ENCODE measurements at regions not wholly inside any gene's neighbourhood (a gene's known extent, or its start where the extent isn't known, plus 50 kb on each side); places are given as distances from the start of the nearest gene placed in this dataset.

DNA sequence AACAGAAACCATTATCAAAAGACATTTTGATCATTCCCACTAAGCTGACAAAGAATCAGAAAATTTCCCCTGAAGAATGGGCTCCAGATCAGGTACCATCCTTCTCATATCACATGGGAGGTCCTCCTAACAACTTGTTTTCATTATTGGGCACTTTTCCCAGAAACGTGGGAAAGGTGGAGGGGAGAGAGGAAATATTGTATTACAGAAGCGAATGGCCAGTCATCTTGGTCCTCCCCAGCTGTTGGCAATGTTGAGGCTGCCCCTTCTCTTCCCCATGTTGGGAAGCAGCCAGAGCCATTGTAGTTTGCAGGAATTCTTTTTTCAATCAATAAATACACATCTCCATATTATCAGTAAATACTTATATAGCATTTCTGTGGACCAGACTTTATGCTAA lies 126.2 kb upstream of the ZNF608 start:
- H3K4me1 ChIP-seq = peaks cover 19% of the 10 kb centered on the region
- H3K9me3 Mint-ChIP-seq (ENCODE audit: unreplicated experiment) = no peaks in the 10 kb centered on the region
- TF ChIP-seq, protein P1, sequence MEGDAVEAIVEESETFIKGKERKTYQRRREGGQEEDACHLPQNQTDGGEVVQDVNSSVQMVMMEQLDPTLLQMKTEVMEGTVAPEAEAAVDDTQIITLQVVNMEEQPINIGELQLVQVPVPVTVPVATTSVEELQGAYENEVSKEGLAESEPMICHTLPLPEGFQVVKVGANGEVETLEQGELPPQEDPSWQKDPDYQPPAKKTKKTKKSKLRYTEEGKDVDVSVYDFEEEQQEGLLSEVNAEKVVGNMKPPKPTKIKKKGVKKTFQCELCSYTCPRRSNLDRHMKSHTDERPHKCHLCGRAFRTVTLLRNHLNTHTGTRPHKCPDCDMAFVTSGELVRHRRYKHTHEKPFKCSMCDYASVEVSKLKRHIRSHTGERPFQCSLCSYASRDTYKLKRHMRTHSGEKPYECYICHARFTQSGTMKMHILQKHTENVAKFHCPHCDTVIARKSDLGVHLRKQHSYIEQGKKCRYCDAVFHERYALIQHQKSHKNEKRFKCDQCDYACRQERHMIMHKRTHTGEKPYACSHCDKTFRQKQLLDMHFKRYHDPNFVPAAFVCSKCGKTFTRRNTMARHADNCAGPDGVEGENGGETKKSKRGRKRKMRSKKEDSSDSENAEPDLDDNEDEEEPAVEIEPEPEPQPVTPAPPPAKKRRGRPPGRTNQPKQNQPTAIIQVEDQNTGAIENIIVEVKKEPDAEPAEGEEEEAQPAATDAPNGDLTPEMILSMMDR (IDR thresholded peaks at IDR 0.05; ENCODE audit: insufficient read depth in 1 of 2, low read depth in 1 of 2, low read length in 1 of 2, severe bottlenecking in 1 of 2, unreplicated experiment in 1 of 2) = no peak
- no peak overlapping the region for H3K4me3 ChIP-seq (ENCODE audit: low read depth, low read length)
- ChIA-PET CTCF (no interaction called here), POLR2A (no interaction called here)
- no TSS peak for BruUV-seq (replicated peaks)
- H3K36me3 ChIP-seq (ENCODE audit: control insufficient read depth, insufficient read depth, low read length) = no peaks in the 10 kb centered on the region
- H3K27me3 ChIP-seq (replicated peaks; ENCODE audit: control insufficient read depth, insufficient read depth, low read length) = no peaks in the 10 kb centered on the region
- peaks cover 33% of the 10 kb centered on the region for H3K4me1 Mint-ChIP-seq (ENCODE audit: low read depth, unreplicated experiment)
- H3K27ac Mint-ChIP-seq (ENCODE audit: unreplicated experiment) = no peak overlapping the region
- intact Hi-C loops (cut with micrococcal nuclease; ENCODE audit: unreplicated experiment) = no loop called here
- no peaks in the 10 kb centered on the region for H3K36me3 Mint-ChIP-seq (ENCODE audit: insufficient read depth, unreplicated experiment)
- no peaks in the 10 kb centered on the region for H3K9me3 ChIP-seq
- no peaks in the 10 kb centered on the region for H3K27me3 Mint-ChIP-seq (ENCODE audit: insufficient read depth, unreplicated experiment)
- no peak for DNase-seq
- no peak overlapping the region for H3K4me3 Mint-ChIP-seq (ENCODE audit: unreplicated experiment)

GRCh38 chr5:124873188-124873587 lies 126.7 kb upstream of the ZNF608 start:
- no peak overlapping the region for H3K27ac Mint-ChIP-seq (ENCODE audit: unreplicated experiment)
- H3K4me1 ChIP-seq = peaks cover 19% of the 10 kb centered on the region
- no TSS peak for BruUV-seq (replicated peaks)
- peaks cover 33% of the 10 kb centered on the region for H3K4me1 Mint-ChIP-seq (ENCODE audit: low read depth, unreplicated experiment)
- H3K9me3 ChIP-seq = no peaks in the 10 kb centered on the region
- H3K36me3 ChIP-seq (ENCODE audit: control insufficient read depth, insufficient read depth, low read length) = no peaks in the 10 kb centered on the region
- H3K27me3 Mint-ChIP-seq (ENCODE audit: insufficient read depth, unreplicated experiment) = no peaks in the 10 kb centered on the region
- no peak overlapping the region for H3K4me3 Mint-ChIP-seq (ENCODE audit: unreplicated experiment)
- H3K9me3 Mint-ChIP-seq (ENCODE audit: unreplicated experiment) = no peaks in the 10 kb centered on the region
- no peak overlapping the region for H3K4me3 ChIP-seq (ENCODE audit: low read depth, low read length)
- intact Hi-C loops (cut with micrococcal nuclease; ENCODE audit: unreplicated experiment) = no loop called here
- TF ChIP-seq, protein P1 (IDR thresholded peaks at IDR 0.05; ENCODE audit: insufficient read depth in 1 of 2, low read depth in 1 of 2, low read length in 1 of 2, severe bottlenecking in 1 of 2, unreplicated experiment in 1 of 2) = no peak
- ChIA-PET CTCF (no interaction called here), POLR2A (no interaction called here)
- DNase-seq = no peak
- no peaks in the 10 kb centered on the region for H3K27me3 ChIP-seq (replicated peaks; ENCODE audit: control insufficient read depth, insufficient read depth, low read length)
- H3K36me3 Mint-ChIP-seq (ENCODE audit: insufficient read depth, unreplicated experiment) = no peaks in the 10 kb centered on the region

GRCh38 chr5:124873713-124874112 lies 127.3 kb upstream of the ZNF608 start:
- ChIA-PET CTCF (no interaction called here), POLR2A (no interaction called here)
- no peak overlapping the region for H3K4me3 ChIP-seq (ENCODE audit: low read depth, low read length)
- Mint-ChIP-seq H3K27me3 (ENCODE audit: insufficient read depth, unreplicated experiment) (no peaks in the 10 kb centered on the region), H3K9me3 (ENCODE audit: unreplicated experiment) (no peaks in the 10 kb centered on the region), H3K36me3 (ENCODE audit: insufficient read depth, unreplicated experiment) (no peaks in the 10 kb centered on the region), H3K4me1 (ENCODE audit: low read depth, unreplicated experiment) (peaks cover 28% of the 10 kb centered on the region), H3K4me3 (ENCODE audit: unreplicated experiment) (no peak overlapping the region), H3K27ac (ENCODE audit: unreplicated experiment) (no peak overlapping the region)
- BruUV-seq (replicated peaks) = no TSS peak
- TF ChIP-seq, protein P1 (IDR thresholded peaks at IDR 0.05; ENCODE audit: insufficient read depth in 1 of 2, low read depth in 1 of 2, low read length in 1 of 2, severe bottlenecking in 1 of 2, unreplicated experiment in 1 of 2) = no peak
- no peaks in the 10 kb centered on the region for H3K27me3 ChIP-seq (replicated peaks; ENCODE audit: control insufficient read depth, insufficient read depth, low read length)
- peaks cover 19% of the 10 kb centered on the region for H3K4me1 ChIP-seq
- no peaks in the 10 kb centered on the region for H3K9me3 ChIP-seq
- intact Hi-C loops (cut with micrococcal nuclease; ENCODE audit: unreplicated experiment) = no loop called here
- no peak for DNase-seq
- no peaks in the 10 kb centered on the region for H3K36me3 ChIP-seq (ENCODE audit: control insufficient read depth, insufficient read depth, low read length)
